Trophoblast cell (in vitro differentiated cells and primary cell): ENCODE measurements at regions not wholly inside any gene's neighbourhood (a gene's known extent, or its start where the extent isn't known, plus 50 kb on each side); places are given as distances from the start of the nearest gene placed in this dataset.

ENCODE experiments used
- DNase-seq, 2 donors: peaks; one replicate each; pipeline ENCODE4 v3.0.0-alpha.2; 2016
- H2AFZ ChIP-seq: 2 replicates; pipeline ENCODE4 v1.6.1; 2013; ENCODE audit warnings: low read length, moderate library complexity, mild to moderate bottlenecking; ENCODE audit not compliant: insufficient read depth, poor library complexity
- H2AK5ac ChIP-seq: 2 replicates; pipeline ENCODE4 v1.6.1; 2013; ENCODE audit warnings: mild to moderate bottlenecking, low read length
- H2BK120ac ChIP-seq: 2 replicates; pipeline ENCODE4 v1.6.1; 2013; ENCODE audit warnings: low read length, mild to moderate bottlenecking, moderate library complexity; ENCODE audit not compliant: insufficient read depth, poor library complexity
- H2BK12ac ChIP-seq: 2 replicates; pipeline ENCODE4 v1.6.1; 2013; ENCODE audit warnings: mild to moderate bottlenecking, low read length, moderate library complexity
- H2BK5ac ChIP-seq: 2 replicates; pipeline ENCODE4 v1.6.1; 2013; ENCODE audit warnings: low read length, low read depth, moderate library complexity, mild to moderate bottlenecking; ENCODE audit not compliant: poor library complexity
- H3K14ac ChIP-seq: 2 replicates; pipeline ENCODE4 v1.6.1; 2013; ENCODE audit warnings: mild to moderate bottlenecking, low read length
- H3K18ac ChIP-seq: 2 replicates; pipeline ENCODE4 v1.6.1; 2013; ENCODE audit warnings: mild to moderate bottlenecking, low read length
- H3K23ac ChIP-seq: 2 replicates; pipeline ENCODE4 v1.6.1; 2013; ENCODE audit warnings: low read length
- H3K27ac ChIP-seq: 2 replicates; pipeline ENCODE4 v1.5.1; 2013; ENCODE audit warnings: low read depth, mild to moderate bottlenecking, inconsistent platforms, low read length, moderate library complexity
- H3K27me3 ChIP-seq: 2 replicates; pipeline ENCODE4 v1.6.1; 2013; ENCODE audit warnings: inconsistent platforms, mild to moderate bottlenecking, low read length, moderate library complexity; ENCODE audit not compliant: insufficient read depth
- H3K36me3 ChIP-seq, 2 experiments: 1 replicate in 1 of 2; 2 replicates in 1 of 2; pipeline ENCODE4 v1.6.1; 2013; ENCODE audit warnings: low read length in 2 of 2, mild to moderate bottlenecking in 2 of 2, moderate library complexity in 1 of 2; ENCODE audit not compliant: insufficient read depth in 2 of 2, control insufficient read depth in 1 of 2
- H3K4ac ChIP-seq: 2 replicates; pipeline ENCODE4 v1.6.1; 2013; ENCODE audit warnings: low read depth, mild to moderate bottlenecking, low read length, moderate library complexity
- H3K4me1 ChIP-seq, 2 experiments: 1 replicate in 1 of 2; 2 replicates in 1 of 2; pipeline ENCODE4 v1.6.1; 2013; ENCODE audit warnings: low read length in 2 of 2, mild to moderate bottlenecking in 2 of 2, moderate library complexity in 1 of 2; ENCODE audit not compliant: insufficient read depth in 2 of 2, control insufficient read depth in 1 of 2
- H3K4me2 ChIP-seq: 2 replicates; pipeline ENCODE4 v1.6.1; 2013; ENCODE audit warnings: inconsistent platforms, mild to moderate bottlenecking, low read length, moderate library complexity
- H3K4me3 ChIP-seq: 2 replicates; pipeline ENCODE4 v1.5.1; 2013; ENCODE audit warnings: mild to moderate bottlenecking, low read depth, low read length, inconsistent platforms
- H3K79me1 ChIP-seq: one replicate; pipeline ENCODE4 v1.6.1; 2013; ENCODE audit warnings: low read length
- H3K79me2 ChIP-seq: 2 replicates; pipeline ENCODE4 v1.6.1; 2013; ENCODE audit warnings: low read length, mild to moderate bottlenecking; ENCODE audit not compliant: control insufficient read depth, insufficient read depth, poor library complexity
- H3K9ac ChIP-seq: 2 replicates; pipeline ENCODE4 v1.6.1; 2013; ENCODE audit warnings: mild to moderate bottlenecking, low read length
- H3K9me3 ChIP-seq: 2 replicates; pipeline ENCODE4 v1.6.1; 2013; ENCODE audit warnings: low read depth, mild to moderate bottlenecking, control low read depth, inconsistent platforms, low read length; ENCODE audit not compliant: insufficient read depth
- H4K12ac ChIP-seq: 2 replicates; pipeline ENCODE4 v1.6.1; 2013; ENCODE audit warnings: low read depth, mild to moderate bottlenecking, low read length, moderate library complexity
- H4K8ac ChIP-seq: 2 replicates; pipeline ENCODE4 v1.6.1; 2013; ENCODE audit warnings: low read depth, mild to moderate bottlenecking, low read length, moderate library complexity
- H4K91ac ChIP-seq: one replicate; pipeline ENCODE4 v1.6.1; 2013; ENCODE audit warnings: low read depth, mild to moderate bottlenecking, low read length, moderate library complexity
- WGBS: extraction: QIAGEN DNeasy Blood & Tissue Kit; methylation state at CpG from one replicate; pipeline ENCODE4 v1.1.7; 2013; ENCODE audit warnings: missing lambda C conversion rate; ENCODE audit not compliant: insufficient read length, insufficient coverage; ENCODE audit errors: extremely low coverage; 5-methylcytosine and 5-hydroxymethylcytosine counted together

- DNase-seq: no peak
- H3K9me3 ChIP-seq: no peaks in the 10 kb centered on the region
- H3K4ac ChIP-seq: no peak overlapping the region
- no peak overlapping the region for H4K8ac ChIP-seq
- H3K79me1 ChIP-seq: no peaks in the 10 kb centered on the region
- H2BK12ac ChIP-seq: peak overlapping the region; percentile 20
- H3K27ac ChIP-seq: no peak overlapping the region
- H2BK5ac ChIP-seq: no peak overlapping the region
- no peak overlapping the region for H3K9ac ChIP-seq
- no peaks in the 10 kb centered on the region for H3K79me2 ChIP-seq
- no peak overlapping the region for H4K91ac ChIP-seq
- H3K18ac ChIP-seq: no peak overlapping the region
- no peak overlapping the region for H3K23ac ChIP-seq
- no peaks in the 10 kb centered on the region for H3K4me1 ChIP-seq
- no peak overlapping the region for H2BK120ac ChIP-seq
- H4K12ac ChIP-seq: no peak overlapping the region
- no peaks in the 10 kb centered on the region for H3K27me3 ChIP-seq
- H3K36me3 ChIP-seq: no peaks in the 10 kb centered on the region
- H3K14ac ChIP-seq: no peak overlapping the region
- WGBS: no CpG with 5 or more reads among the region's 2 CpGs
- H3K4me3 ChIP-seq: no peak overlapping the region
- H2AK5ac ChIP-seq: no peak overlapping the region
- no peak overlapping the region for H3K4me2 ChIP-seq
- H2AFZ ChIP-seq: no peak overlapping the region
These were observed 515.3 kb upstream of the CFAP20DC start for GRCh38 chr3:59565125-59565524.

GRCh38 chr3:59563966-59564365, 514.1 kb upstream of the CFAP20DC start:
- no peak overlapping the region for H3K4ac ChIP-seq
- H4K12ac ChIP-seq: no peak overlapping the region
- no peak overlapping the region for H4K8ac ChIP-seq
- H3K4me2 ChIP-seq: no peak overlapping the region
- no peak overlapping the region for H3K9ac ChIP-seq
- H2BK12ac ChIP-seq: no peak overlapping the region
- H3K79me2 ChIP-seq: no peaks in the 10 kb centered on the region
- no peak overlapping the region for H3K18ac ChIP-seq
- H2BK120ac ChIP-seq: no peak overlapping the region
- H2AK5ac ChIP-seq: no peak overlapping the region
- no peak overlapping the region for H2BK5ac ChIP-seq
- H3K23ac ChIP-seq: no peak overlapping the region
- no peak overlapping the region for H2AFZ ChIP-seq
- no peaks in the 10 kb centered on the region for H3K36me3 ChIP-seq
- H4K91ac ChIP-seq: no peak overlapping the region
- no peak overlapping the region for H3K27ac ChIP-seq
- DNase-seq: no peak
- H3K79me1 ChIP-seq: no peaks in the 10 kb centered on the region
- H3K14ac ChIP-seq: no peak overlapping the region
- H3K27me3 ChIP-seq: no peaks in the 10 kb centered on the region
- no peaks in the 10 kb centered on the region for H3K4me1 ChIP-seq
- H3K4me3 ChIP-seq: no peak overlapping the region
- no CpG with 5 or more reads among the region's 1 CpG for WGBS
- H3K9me3 ChIP-seq: no peaks in the 10 kb centered on the region

DNA sequence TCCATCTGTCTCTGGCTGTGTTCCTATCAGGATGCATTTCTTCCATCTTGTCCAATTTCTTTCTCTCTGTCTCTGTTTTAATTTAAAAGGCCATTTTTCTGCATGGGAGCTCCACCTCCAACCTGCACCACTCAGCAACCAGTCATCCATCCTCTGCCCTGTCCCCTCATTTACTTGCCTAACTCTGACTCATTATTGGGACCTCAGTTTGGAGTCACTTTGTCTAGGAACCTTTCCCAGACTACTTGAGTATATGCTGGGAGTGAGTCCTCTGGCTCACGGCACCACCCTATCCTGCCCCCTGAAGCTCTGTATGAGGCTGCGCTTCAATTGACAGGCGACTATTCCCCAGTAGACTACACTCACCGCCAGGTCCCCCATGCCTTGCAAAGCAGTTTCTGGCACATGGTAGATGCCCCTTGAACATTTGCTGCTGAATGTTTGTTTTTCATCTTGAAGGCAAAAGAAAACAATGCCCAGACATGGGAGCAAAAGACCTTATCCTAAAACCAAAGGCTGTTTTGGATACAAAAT, 513.3 kb upstream of the CFAP20DC start:
- Histone ChIP-seq H2AK5ac (no peak overlapping the region), H3K23ac (no peak overlapping the region), H3K27ac (no peak overlapping the region), H3K4me2 (no peak overlapping the region), H3K18ac (no peak overlapping the region), H3K9me3 (no peaks in the 10 kb centered on the region), H3K79me2 (no peaks in the 10 kb centered on the region), H3K9ac (no peak overlapping the region), H2BK12ac (no peak overlapping the region), H3K14ac (no peak overlapping the region), H4K12ac (no peak overlapping the region), H4K8ac (no peak overlapping the region), H3K4me3 (no peak overlapping the region), H2AFZ (no peak overlapping the region), H2BK5ac (no peak overlapping the region), H3K27me3 (no peaks in the 10 kb centered on the region), H3K36me3 (no peaks in the 10 kb centered on the region), H2BK120ac (no peak overlapping the region), H3K79me1 (no peaks in the 10 kb centered on the region), H3K4me1 (no peaks in the 10 kb centered on the region), H3K4ac (no peak overlapping the region), H4K91ac (no peak overlapping the region)
- WGBS: no CpG with 5 or more reads among the region's 4 CpGs
- no peak for DNase-seq

DNA sequence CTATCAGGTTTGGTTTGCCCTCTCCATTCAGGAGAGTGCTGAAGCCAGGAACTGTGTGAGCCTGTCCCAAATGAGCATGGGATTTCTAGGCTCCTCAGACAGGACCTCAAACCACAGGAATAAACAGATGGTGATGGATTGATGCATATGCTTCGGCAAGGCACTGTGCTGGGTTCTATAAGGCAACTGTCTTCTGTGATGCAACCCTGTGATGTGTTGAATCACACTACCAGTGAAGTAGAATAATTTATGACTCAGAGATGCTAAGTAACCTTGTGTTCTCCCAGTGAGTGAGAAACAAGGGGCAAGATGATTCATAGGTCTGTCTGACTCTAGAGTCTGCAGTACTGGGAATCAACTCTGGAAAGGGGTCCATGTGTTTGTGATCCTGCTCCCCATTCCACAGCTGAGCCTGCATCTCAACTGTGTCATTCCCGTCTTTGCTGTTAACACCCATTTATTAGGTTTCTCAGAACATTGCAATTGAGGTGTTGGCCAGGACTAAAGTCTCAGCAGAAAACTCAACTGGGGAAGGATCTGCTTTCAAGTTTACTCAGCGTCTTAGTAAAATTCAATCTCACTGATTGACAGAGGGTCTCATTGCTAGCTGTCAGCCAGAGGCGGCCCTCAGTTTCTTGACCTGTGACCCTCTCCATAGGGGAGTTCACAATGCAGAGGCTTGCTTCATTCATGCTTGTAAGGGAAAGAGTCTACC, 510.1 kb upstream of the CFAP20DC start:
- no peak overlapping the region for H2BK5ac ChIP-seq
- H3K79me2 ChIP-seq: no peaks in the 10 kb centered on the region
- H2BK120ac ChIP-seq: no peak overlapping the region
- H3K18ac ChIP-seq: no peak overlapping the region
- H2BK12ac ChIP-seq: no peak overlapping the region
- no peak overlapping the region for H3K14ac ChIP-seq
- H3K4me1 ChIP-seq: no peaks in the 10 kb centered on the region
- H2AFZ ChIP-seq: no peak overlapping the region
- no peak overlapping the region for H3K23ac ChIP-seq
- H3K27ac ChIP-seq: no peak overlapping the region
- H2AK5ac ChIP-seq: no peak overlapping the region
- no peak overlapping the region for H3K4me2 ChIP-seq
- no peaks in the 10 kb centered on the region for H3K9me3 ChIP-seq
- peak; percentile 27 to 58 for DNase-seq
- no peaks in the 10 kb centered on the region for H3K27me3 ChIP-seq
- H4K12ac ChIP-seq: no peak overlapping the region
- no peak overlapping the region for H4K8ac ChIP-seq
- no peak overlapping the region for H3K9ac ChIP-seq
- WGBS: no CpG with 5 or more reads among the region's 4 CpGs
- H3K4ac ChIP-seq: no peak overlapping the region
- H4K91ac ChIP-seq: no peak overlapping the region
- no peak overlapping the region for H3K4me3 ChIP-seq
- no peaks in the 10 kb centered on the region for H3K79me1 ChIP-seq
- no peaks in the 10 kb centered on the region for H3K36me3 ChIP-seq
